ENCODE measurements at regions not wholly inside any gene's neighbourhood (a gene's known extent, or its start where the extent isn't known, plus 50 kb on each side); places are given as distances from the start of the nearest gene placed in this dataset.
A peak's percentile ranks its signal among the peaks of the same experiment; 100 is the strongest.

DNA sequence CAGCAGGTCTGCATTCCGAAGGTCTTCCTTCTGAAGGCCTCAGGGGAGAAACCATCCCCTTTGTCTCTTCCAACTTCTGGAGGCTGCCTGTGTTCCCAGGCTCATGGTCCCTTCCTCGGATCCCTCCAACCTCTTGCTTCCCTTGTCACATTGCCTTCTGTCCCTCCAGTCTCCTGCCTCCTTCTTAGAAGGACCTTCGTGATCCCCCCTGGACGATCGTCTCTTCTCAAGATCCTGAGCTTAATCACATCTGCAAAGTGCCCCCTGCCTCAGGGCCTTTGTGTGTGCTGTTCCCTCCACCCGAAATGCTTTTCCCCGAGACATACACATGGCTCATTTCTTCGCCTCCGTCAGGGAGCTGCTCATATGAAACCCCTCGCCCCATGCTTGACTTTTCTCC lies 505.8 kb downstream of the SHQ1 start:
- Histone ChIP-seq H3K23me2 (ENCODE audit: low read depth, low read length) (peaks cover 1% of the 10 kb centered on the region; the same call in 1 of the 2 replicates), H2BK5ac (ENCODE audit: low read depth, low read length) (no peak overlapping the region), H3K56ac (replicated peaks; ENCODE audit: insufficient read length, low read depth, low read length) (no peak overlapping the region), H3K23ac (ENCODE audit: insufficient read length) (no peak overlapping the region), H3K27ac (ENCODE audit: low read depth, low read length) (no peak overlapping the region), H4K8ac (ENCODE audit: extremely low read depth, insufficient read depth, low read length) (no peak overlapping the region), H4K5ac (ENCODE audit: insufficient read length, low read depth, low read length) (no peak overlapping the region), H3K36me3 (ENCODE audit: control insufficient read depth in 2 of 4, insufficient read depth in 4 of 4, low read length in 3 of 4) (no peaks in the 10 kb centered on the region), H2BK20ac (ENCODE audit: low read length) (0 out of 2 replicates have a peak overlapping the region, but pooled peaks have one; percentile 6), H3K79me2 (ENCODE audit: control insufficient read depth in 1 of 2, insufficient read depth in 2 of 2, low read length in 2 of 2) (no peaks in the 10 kb centered on the region), H3K4ac (replicated peaks; ENCODE audit: insufficient read length, low read depth, low read length) (no peak overlapping the region), H2BK120ac (replicated peaks; ENCODE audit: low read depth, low read length) (no peak overlapping the region), H3K27me3 (replicated peaks in 1 of 4; ENCODE audit: control insufficient read depth in 3 of 4, extremely low read depth in 1 of 4, insufficient read depth in 3 of 4, low read length in 3 of 4) (no peaks in the 10 kb centered on the region; a peak in 1 of 7 replicates), H3K4me2 (ENCODE audit: insufficient read depth in 1 of 2, low read depth in 2 of 2, low read length in 2 of 2) (no peak overlapping the region), H4K91ac (replicated peaks; ENCODE audit: insufficient read length, low read length) (no peak overlapping the region), H3K4me1 (replicated peaks in 1 of 4; ENCODE audit: control insufficient read depth in 3 of 4, insufficient read depth in 4 of 4, low read length in 3 of 4) (peaks cover 0 to 6% (median 2%) of the 10 kb centered on the region in 4 experiments; a peak in 3 of 7 replicates), H3K9ac (replicated peaks in 1 of 4; ENCODE audit: extremely low read depth in 1 of 4, low read depth in 3 of 4, low read length in 3 of 4) (no peak overlapping the region), H3K4me3 (ENCODE audit: extremely low read depth in 1 of 4, insufficient read depth in 2 of 4, low read depth in 3 of 4, low read length in 4 of 4) (no peak overlapping the region), H2AK5ac (ENCODE audit: low read depth, low read length) (no peak overlapping the region), H3K9me3 (ENCODE audit: insufficient read depth in 2 of 2, low read depth in 1 of 2, low read length in 1 of 2) (no peaks in the 10 kb centered on the region), H3K14ac (ENCODE audit: insufficient read length) (no peak overlapping the region), H4K20me1 (replicated peaks in 1 of 2; ENCODE audit: control insufficient read depth in 1 of 2, insufficient read depth in 2 of 2, low read length in 2 of 2) (peaks cover 0 to under 1% of the 10 kb centered on the region in 2 experiments), H3K18ac (ENCODE audit: extremely low read depth, low read length) (no peak overlapping the region), H2BK12ac (ENCODE audit: low read depth, low read length) (no peak overlapping the region), H3K79me1 (ENCODE audit: low read depth, low read length) (no peaks in the 10 kb centered on the region), H2AFZ (ENCODE audit: low read length) (no peak overlapping the region), H2BK15ac (ENCODE audit: low read length) (no peak overlapping the region)
- POLR2A ChIA-PET (ENCODE audit: partially characterized antibody): no interaction called here
- TF ChIP-seq HDAC2 (IDR thresholded peaks at IDR 0.05; ENCODE audit: borderline replicate concordance in 1 of 2, low read depth in 2 of 2, low read length in 2 of 2): 0 out of 4 replicates have a peak, but pooled peaks of 1 of the 2 experiments have one; percentile 31
- TF ChIP-seq CBX8 (IDR thresholded peaks at IDR 0.05; ENCODE audit: borderline replicate concordance, low read depth, low read length): no peak
- CTCF ChIA-PET (ENCODE audit: partially characterized antibody): interaction anchor here (0.7 to 1.1 kb wide), 2 partner anchors 28 to 148 kb away, joined by 3 read pairs; no protein-coding TSS in a partner anchor
- WGBS, 2 experiments (ENCODE audit: extremely low coverage in 1 of 2, insufficient coverage in 1 of 2, insufficient read length in 1 of 2, insufficient replicate concordance in 2 of 2, low coverage in 1 of 2, low lambda C conversion rate in 2 of 2, missing lambda C conversion rate in 1 of 2): 79% methylated on average over 10 of the region's 10 CpGs; no CpG with 5 or more reads in 1 of the 2 experiments
- FAIRE-seq: no peak
- no peak for DNase-seq (ENCODE audit: low read depth in 1 of 2, low spot score in 2 of 2)

Data from H1 (cell line).